ENCODE measurements at regions not wholly inside any gene's neighbourhood (a gene's known extent, or its start where the extent isn't known, plus 50 kb on each side); places are given as distances from the start of the nearest gene placed in this dataset.
"Not testable (repeated sequence)": the region's sequence is repeated elsewhere in the genome, so short reads cannot be mapped to it uniquely, and the experiment has no call there.

GRCh38 chr6:112431803-112432202, 84.7 kb downstream of the RFPL4B start:
- no peak overlapping the region for H3K4me3 ChIP-seq (ENCODE audit: extremely low read depth, insufficient read depth, low read length, poor library complexity, severe bottlenecking)
- no peaks in the 10 kb centered on the region for H3K9me3 ChIP-seq (ENCODE audit: control insufficient read depth, low read length)
- H3K4me1 ChIP-seq (ENCODE audit: control insufficient read depth, insufficient read depth, low read length, poor library complexity, severe bottlenecking), result no peaks in the 10 kb centered on the region
- no peaks in the 10 kb centered on the region for H3K36me3 ChIP-seq (ENCODE audit: control insufficient read depth, insufficient read depth, low read length)
- H3K27ac ChIP-seq (ENCODE audit: low read depth, low read length, severe bottlenecking), result no peak overlapping the region
- no CpG with 5 or more reads among the region's 2 CpGs for WGBS, 2 experiments (ENCODE audit: insufficient coverage in 2 of 2)

- Histone ChIP-seq H3K9me3 (ENCODE audit: control insufficient read depth, low read length) (no peaks in the 10 kb centered on the region), H3K4me3 (ENCODE audit: extremely low read depth, insufficient read depth, low read length, poor library complexity, severe bottlenecking) (no peak overlapping the region), H3K36me3 (ENCODE audit: control insufficient read depth, insufficient read depth, low read length) (no peaks in the 10 kb centered on the region), H3K27ac (ENCODE audit: low read depth, low read length, severe bottlenecking) (no peak overlapping the region), H3K4me1 (ENCODE audit: control insufficient read depth, insufficient read depth, low read length, poor library complexity, severe bottlenecking) (no peaks in the 10 kb centered on the region)
These were observed 85.7 kb downstream of the RFPL4B start for GRCh38 chr6:112432853-112433252.

DNA sequence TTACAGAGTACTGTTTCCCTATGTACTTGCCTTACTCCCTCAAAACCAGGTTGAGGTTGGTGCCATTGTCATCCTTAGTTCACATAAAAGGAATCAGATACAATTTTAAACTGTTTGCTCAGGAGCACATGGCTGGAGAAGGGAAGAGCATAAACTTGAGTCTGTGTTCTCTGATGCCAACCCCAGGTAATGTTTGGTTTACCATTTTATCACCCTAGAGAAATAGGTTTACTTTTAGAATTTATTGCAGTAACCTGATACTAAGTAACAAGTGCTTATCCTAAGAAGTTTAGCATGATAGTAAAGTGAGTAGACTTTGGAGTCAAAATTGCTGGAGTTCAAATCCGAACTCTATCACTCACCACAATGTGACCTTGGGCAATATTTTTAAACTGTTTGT, 86.3 kb downstream of the RFPL4B start:
- no peaks in the 10 kb centered on the region for H3K4me1 ChIP-seq (ENCODE audit: control insufficient read depth, insufficient read depth, low read length, poor library complexity, severe bottlenecking)
- H3K27ac ChIP-seq (ENCODE audit: low read depth, low read length, severe bottlenecking), result no peak overlapping the region
- H3K36me3 ChIP-seq (ENCODE audit: control insufficient read depth, insufficient read depth, low read length), result no peaks in the 10 kb centered on the region
- no CpG with 5 or more reads among the region's 1 CpG for WGBS, 2 experiments (ENCODE audit: insufficient coverage in 2 of 2)
- no peaks in the 10 kb centered on the region for H3K9me3 ChIP-seq (ENCODE audit: control insufficient read depth, low read length)
- H3K4me3 ChIP-seq (ENCODE audit: extremely low read depth, insufficient read depth, low read length, poor library complexity, severe bottlenecking), result no peak overlapping the region

DNA sequence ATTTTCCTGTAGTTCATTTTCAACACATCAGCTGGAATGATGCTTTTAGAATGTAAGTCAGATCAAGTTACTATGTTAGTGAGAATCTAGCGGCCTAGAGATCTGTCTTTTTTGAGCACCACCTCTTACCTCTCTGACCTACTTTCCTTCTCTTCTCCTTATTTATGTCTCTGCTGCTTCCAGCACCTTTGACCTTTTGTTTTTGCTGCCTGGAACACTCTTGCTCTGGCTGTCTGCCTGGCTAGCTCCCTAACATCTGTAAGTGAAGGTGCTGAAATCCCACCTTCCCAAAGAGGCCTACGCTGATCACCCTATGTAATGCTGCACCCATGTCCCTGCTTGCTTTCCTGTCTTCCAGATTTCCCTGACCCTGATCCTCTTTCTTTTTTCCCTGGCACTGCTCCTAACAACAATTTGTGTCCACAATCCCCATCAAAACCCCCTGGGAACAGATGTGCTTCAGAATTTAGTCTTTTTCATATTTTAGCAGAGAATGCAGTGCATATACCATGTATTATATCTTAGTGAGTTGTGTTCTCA, 87.8 kb downstream of the RFPL4B start:
- 100% methylated on average over 2 of the region's 2 CpGs; no CpG with 5 or more reads in 1 of the 2 experiments for WGBS, 2 experiments (ENCODE audit: insufficient coverage in 2 of 2)
- Histone ChIP-seq H3K36me3 (ENCODE audit: control insufficient read depth, insufficient read depth, low read length) (no peaks in the 10 kb centered on the region), H3K27ac (ENCODE audit: low read depth, low read length, severe bottlenecking) (no peak overlapping the region)

DNA sequence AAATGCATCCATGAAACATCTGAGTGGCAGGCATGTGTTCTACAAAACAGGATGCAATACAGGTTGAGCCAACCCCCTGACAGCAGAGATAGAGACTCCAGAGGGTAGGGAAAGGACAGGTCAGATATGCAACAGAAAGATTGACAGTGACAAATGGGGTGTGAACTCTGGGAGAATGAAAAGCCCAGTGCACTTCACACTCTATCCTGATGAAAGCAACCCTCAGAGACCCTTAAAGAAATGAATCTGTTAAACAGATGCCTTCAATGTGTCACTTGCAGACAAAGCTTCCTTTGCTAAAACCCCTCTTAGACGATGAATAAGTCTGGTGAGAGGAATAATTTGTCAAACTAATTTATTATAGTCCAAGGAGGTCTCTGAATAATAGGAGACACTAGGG, 89.9 kb downstream of the RFPL4B start:
- no CpG with 5 or more reads among the region's 1 CpG for WGBS, 2 experiments (ENCODE audit: insufficient coverage in 2 of 2)
- no peaks in the 10 kb centered on the region for H3K4me1 ChIP-seq (ENCODE audit: control insufficient read depth, insufficient read depth, low read length, poor library complexity, severe bottlenecking)
- no peaks in the 10 kb centered on the region for H3K9me3 ChIP-seq (ENCODE audit: control insufficient read depth, low read length)
- no peak overlapping the region for H3K27ac ChIP-seq (ENCODE audit: low read depth, low read length, severe bottlenecking)
- H3K36me3 ChIP-seq (ENCODE audit: control insufficient read depth, insufficient read depth, low read length), result no peaks in the 10 kb centered on the region
- H3K4me3 ChIP-seq (ENCODE audit: extremely low read depth, insufficient read depth, low read length, poor library complexity, severe bottlenecking), result no peak overlapping the region

More for the DNA sequence above, 87.8 kb downstream of the RFPL4B start:
- H3K4me3 ChIP-seq (ENCODE audit: extremely low read depth, insufficient read depth, low read length, poor library complexity, severe bottlenecking), result no peak overlapping the region
- no peaks in the 10 kb centered on the region for H3K9me3 ChIP-seq (ENCODE audit: control insufficient read depth, low read length)
- H3K4me1 ChIP-seq (ENCODE audit: control insufficient read depth, insufficient read depth, low read length, poor library complexity, severe bottlenecking), result no peaks in the 10 kb centered on the region

GRCh38 chr6:112439010-112439409, 91.9 kb downstream of the RFPL4B start:
- Histone ChIP-seq H3K36me3 (ENCODE audit: control insufficient read depth, insufficient read depth, low read length) (no peaks in the 10 kb centered on the region), H3K4me1 (ENCODE audit: control insufficient read depth, insufficient read depth, low read length, poor library complexity, severe bottlenecking) (no peaks in the 10 kb centered on the region), H3K9me3 (ENCODE audit: control insufficient read depth, low read length) (no peaks in the 10 kb centered on the region), H3K27ac (ENCODE audit: low read depth, low read length, severe bottlenecking) (no peak overlapping the region), H3K4me3 (ENCODE audit: extremely low read depth, insufficient read depth, low read length, poor library complexity, severe bottlenecking) (no peak overlapping the region)
- 94% methylated on average over 4 of the region's 5 CpGs; no CpG with 5 or more reads in 1 of the 2 experiments for whole genome bisulfite sequencing, 2 experiments (ENCODE audit: insufficient coverage in 2 of 2)

DNA sequence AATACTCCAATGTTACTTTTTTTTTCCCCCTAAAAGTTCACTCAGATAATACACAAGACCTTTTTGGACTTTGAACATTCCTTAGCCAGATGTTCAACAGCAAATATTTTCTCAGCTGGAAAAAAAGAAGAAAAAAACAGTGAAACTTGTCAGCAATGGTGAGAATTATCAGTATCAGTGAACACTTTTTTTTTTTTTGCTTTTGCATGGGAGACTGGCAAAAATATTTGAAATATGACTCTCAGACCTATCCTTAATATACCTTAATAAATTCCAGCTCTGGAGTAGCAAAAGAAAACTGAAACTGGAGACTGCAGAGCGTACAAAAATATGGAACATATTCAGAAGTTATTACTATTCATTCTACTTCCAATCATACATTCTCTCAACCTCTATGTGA, 92.3 kb downstream of the RFPL4B start:
- Histone ChIP-seq H3K9me3 (ENCODE audit: control insufficient read depth, low read length) (no peaks in the 10 kb centered on the region), H3K4me3 (ENCODE audit: extremely low read depth, insufficient read depth, low read length, poor library complexity, severe bottlenecking) (no peak overlapping the region), H3K27ac (ENCODE audit: low read depth, low read length, severe bottlenecking) (no peak overlapping the region), H3K4me1 (ENCODE audit: control insufficient read depth, insufficient read depth, low read length, poor library complexity, severe bottlenecking) (no peaks in the 10 kb centered on the region), H3K36me3 (ENCODE audit: control insufficient read depth, insufficient read depth, low read length) (no peaks in the 10 kb centered on the region)
- no CpG with 5 or more reads among the region's 1 CpG for WGBS, 2 experiments (ENCODE audit: insufficient coverage in 2 of 2)

- Histone ChIP-seq H3K9me3 (ENCODE audit: control insufficient read depth, low read length) (no peaks in the 10 kb centered on the region), H3K4me1 (ENCODE audit: control insufficient read depth, insufficient read depth, low read length, poor library complexity, severe bottlenecking) (no peaks in the 10 kb centered on the region), H3K4me3 (ENCODE audit: extremely low read depth, insufficient read depth, low read length, poor library complexity, severe bottlenecking) (no peak overlapping the region), H3K36me3 (ENCODE audit: control insufficient read depth, insufficient read depth, low read length) (no peaks in the 10 kb centered on the region), H3K27ac (ENCODE audit: low read depth, low read length, severe bottlenecking) (no peak overlapping the region)
- WGBS, 2 experiments (ENCODE audit: insufficient coverage in 2 of 2), result no CpG with 5 or more reads among the region's 1 CpG
These were observed 94.5 kb downstream of the RFPL4B start for GRCh38 chr6:112441607-112442006.

DNA sequence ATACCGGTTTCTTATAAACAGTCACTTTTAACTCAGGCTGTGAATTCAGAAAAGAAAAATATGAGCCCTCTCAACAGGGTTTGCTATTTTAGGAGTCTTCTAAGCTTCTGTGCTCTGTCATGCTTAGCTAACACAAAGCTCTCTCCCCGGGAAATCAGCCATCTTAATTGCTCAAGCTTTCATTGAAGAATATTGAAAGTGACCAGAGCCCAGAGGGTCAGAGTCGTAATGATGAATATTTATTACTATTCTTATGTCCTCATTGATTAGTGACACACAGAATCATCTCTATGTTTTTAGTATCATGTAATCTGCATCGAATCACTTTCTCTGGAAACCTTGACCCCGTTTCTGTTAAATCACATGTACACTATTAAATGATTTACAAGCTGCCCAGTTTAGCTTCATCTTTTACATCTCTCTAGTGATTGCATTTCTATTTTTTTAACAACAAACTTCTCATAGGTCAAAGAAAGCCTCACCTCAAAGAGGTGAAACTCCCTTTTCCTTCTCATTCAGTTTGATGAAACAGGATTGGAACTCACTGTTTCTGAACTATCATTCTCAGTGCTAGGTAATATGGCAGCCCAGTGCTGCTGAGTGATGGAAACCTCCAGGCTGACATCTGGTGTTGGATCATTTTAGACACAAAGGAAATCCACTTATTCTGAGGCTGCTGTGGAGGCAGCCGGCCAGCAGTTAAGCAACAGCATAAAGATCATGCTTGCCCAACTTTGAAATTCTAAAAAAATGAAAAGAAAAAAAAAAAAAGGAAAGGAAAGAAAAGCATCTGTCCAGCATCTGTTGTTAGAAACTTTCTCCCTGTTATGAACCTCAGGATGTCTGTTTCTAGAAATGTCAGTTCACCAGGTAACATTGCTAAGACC, 96.3 kb downstream of the RFPL4B start:
- no peaks in the 10 kb centered on the region for H3K9me3 ChIP-seq (ENCODE audit: control insufficient read depth, low read length)
- no peak overlapping the region for H3K4me3 ChIP-seq (ENCODE audit: extremely low read depth, insufficient read depth, low read length, poor library complexity, severe bottlenecking)
- H3K27ac ChIP-seq (ENCODE audit: low read depth, low read length, severe bottlenecking), result no peak overlapping the region
- H3K4me1 ChIP-seq (ENCODE audit: control insufficient read depth, insufficient read depth, low read length, poor library complexity, severe bottlenecking), result no peaks in the 10 kb centered on the region
- 88 to 94% methylated on average over 3 of the region's 6 CpGs for WGBS, 2 experiments (ENCODE audit: insufficient coverage in 2 of 2)
- H3K36me3 ChIP-seq (ENCODE audit: control insufficient read depth, insufficient read depth, low read length), result no peaks in the 10 kb centered on the region

DNA sequence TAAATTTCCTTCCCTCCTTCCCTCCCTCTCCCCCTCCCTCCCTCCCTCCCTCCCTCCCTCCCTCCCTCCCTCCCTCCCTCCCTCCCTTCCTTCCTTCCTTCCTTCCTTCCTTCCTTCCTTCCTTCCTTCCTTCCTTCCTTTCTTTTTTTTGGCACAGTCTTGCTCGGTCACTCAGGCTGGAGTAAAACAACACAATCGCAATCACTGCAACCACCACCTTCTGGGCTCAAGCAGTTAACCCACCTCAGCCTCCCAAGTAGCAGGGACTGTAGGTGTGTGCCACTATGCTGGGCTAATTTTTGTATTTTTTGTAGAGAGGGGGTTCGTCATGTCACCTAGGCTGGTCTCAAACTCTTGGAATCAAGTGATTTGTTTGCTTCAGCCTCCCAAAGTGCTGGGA, 101.7 kb downstream of the RFPL4B start:
- H3K36me3 ChIP-seq (ENCODE audit: control insufficient read depth, insufficient read depth, low read length); H3K9me3 ChIP-seq (ENCODE audit: control insufficient read depth, low read length); H3K4me3 ChIP-seq (ENCODE audit: extremely low read depth, insufficient read depth, low read length, poor library complexity, severe bottlenecking); H3K4me1 ChIP-seq (ENCODE audit: control insufficient read depth, insufficient read depth, low read length, poor library complexity, severe bottlenecking); H3K27ac ChIP-seq (ENCODE audit: low read depth, low read length, severe bottlenecking): not testable (repeated sequence)
- 88% methylated on average over 1 of the region's 3 CpGs; no CpG with 5 or more reads in 1 of the 2 experiments for WGBS, 2 experiments (ENCODE audit: insufficient coverage in 2 of 2)

- H3K36me3 ChIP-seq (ENCODE audit: control insufficient read depth, insufficient read depth, low read length), result no peaks in the 10 kb centered on the region
- no peak overlapping the region for H3K27ac ChIP-seq (ENCODE audit: low read depth, low read length, severe bottlenecking)
- no peaks in the 10 kb centered on the region for H3K9me3 ChIP-seq (ENCODE audit: control insufficient read depth, low read length)
These were observed 103.5 kb downstream of the RFPL4B start for GRCh38 chr6:112450663-112451062.

More at GRCh38 chr6:112450663-112451062, 103.5 kb downstream of the RFPL4B start:
- Histone ChIP-seq H3K4me1 (ENCODE audit: control insufficient read depth, insufficient read depth, low read length, poor library complexity, severe bottlenecking) (no peaks in the 10 kb centered on the region), H3K4me3 (ENCODE audit: extremely low read depth, insufficient read depth, low read length, poor library complexity, severe bottlenecking) (no peak overlapping the region)
